ENCODE measurements at regions not wholly inside any gene's neighbourhood (a gene's known extent, or its start where the extent isn't known, plus 50 kb on each side); places are given as distances from the start of the nearest gene placed in this dataset.

DNA sequence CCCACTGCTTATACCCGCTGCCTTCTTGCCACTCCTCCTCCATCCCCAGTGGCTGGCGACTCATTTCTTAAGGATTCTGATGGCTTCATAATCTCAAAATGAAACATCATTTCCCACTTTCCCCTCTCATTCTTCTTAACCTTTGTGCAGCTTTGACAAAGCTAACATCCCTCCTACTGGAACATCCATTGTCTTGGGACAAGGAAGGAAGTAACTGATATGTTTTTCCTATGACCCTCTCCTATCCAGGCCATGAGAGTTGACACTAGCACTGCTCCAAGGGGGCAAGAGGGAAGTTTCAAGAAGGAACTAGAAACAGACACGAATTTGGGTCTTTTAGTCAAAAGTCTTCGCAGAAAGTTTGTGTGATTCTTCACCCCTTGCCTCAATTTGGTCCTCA lies 71.7 kb upstream of the SNX2 start:
- no peaks in the 10 kb centered on the region for H3K36me3 Mint-ChIP-seq
- DNase-seq, result no peak
- no peak overlapping the region for H3K27ac ChIP-seq (ENCODE audit: low read depth, low read length)
- peaks cover 1 to 2% of the 10 kb centered on the region in 2 donors for H3K27me3 Mint-ChIP-seq
- ChIA-PET CTCF (ENCODE audit: partially characterized antibody) (interaction anchor here (2.6 kb wide), 1 partner anchor 9 kb away, joined by 9 read pairs; no protein-coding TSS in a partner anchor), POLR2A (ENCODE audit: partially characterized antibody) (no interaction called here)
- no peaks in the 10 kb centered on the region for H3K36me3 ChIP-seq (ENCODE audit: insufficient read depth, low read length)
- no peaks in the 10 kb centered on the region for H3K9me3 ChIP-seq (ENCODE audit: control insufficient read depth in 1 of 2, low read length in 2 of 2)
- no peak overlapping the region for H3K4me3 ChIP-seq (ENCODE audit: low read length in 2 of 2)
- H3K27me3 ChIP-seq (ENCODE audit: insufficient read depth, low read length), result no peaks in the 10 kb centered on the region
- H3K4me1 Mint-ChIP-seq, result peaks cover 0 to 1% (median 0%) of the 10 kb centered on the region in 4 donors
- no peak overlapping the region for H3K4me3 Mint-ChIP-seq
- H3K9me3 Mint-ChIP-seq, result no peaks in the 10 kb centered on the region
- intact Hi-C loops (cut with micrococcal nuclease), result no loop called here
- H3K27ac Mint-ChIP-seq, result no peak overlapping the region
- no peaks in the 10 kb centered on the region for H3K4me1 ChIP-seq (ENCODE audit: insufficient read depth, low read length)

DNA sequence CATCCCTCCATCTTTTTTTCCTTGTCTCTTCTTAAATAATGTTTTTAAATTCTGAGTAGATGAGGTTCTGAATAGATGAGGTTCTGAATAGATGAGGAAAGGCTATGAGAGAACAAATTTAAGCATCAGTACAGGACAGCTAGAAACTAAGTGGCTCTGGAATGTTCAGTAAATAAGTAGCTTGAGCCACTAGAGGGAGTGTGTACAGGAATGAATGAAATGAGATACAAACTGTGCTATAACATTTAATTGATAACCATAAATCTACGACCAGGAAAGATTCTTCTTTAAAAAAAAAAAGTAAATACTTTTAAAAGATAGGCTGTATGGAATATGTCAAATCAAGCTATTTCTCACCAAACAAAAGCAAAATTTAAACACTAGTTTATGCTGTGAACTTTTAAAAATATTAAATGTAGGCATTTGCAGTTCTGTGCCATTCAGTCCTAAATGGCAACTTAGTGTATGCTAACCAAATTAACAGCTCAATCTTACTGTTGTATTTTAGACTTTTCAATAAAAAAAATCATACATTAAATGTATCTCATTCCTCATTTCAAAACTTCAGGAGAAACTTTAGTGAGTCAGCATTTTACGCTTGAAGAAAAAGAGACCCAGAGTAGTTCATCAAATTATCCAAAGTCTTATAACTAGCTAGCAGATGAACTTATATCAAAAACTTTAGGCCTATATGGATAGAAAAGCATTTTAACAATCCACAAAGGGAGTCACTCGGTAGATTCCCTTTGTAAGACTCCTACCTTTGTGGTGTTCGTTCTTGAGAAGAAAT lies 70.4 kb upstream of the SNX2 start:
- H3K4me1 ChIP-seq (ENCODE audit: insufficient read depth, low read length), result no peaks in the 10 kb centered on the region
- H3K36me3 ChIP-seq (ENCODE audit: insufficient read depth, low read length), result no peaks in the 10 kb centered on the region
- H3K9me3 ChIP-seq (ENCODE audit: control insufficient read depth in 1 of 2, low read length in 2 of 2), result no peaks in the 10 kb centered on the region
- Mint-ChIP-seq H3K27me3 (peaks cover 2% of the 10 kb centered on the region in 2 donors), H3K9me3 (no peaks in the 10 kb centered on the region), H3K27ac (no peak overlapping the region), H3K4me3 (no peak overlapping the region), H3K36me3 (no peaks in the 10 kb centered on the region), H3K4me1 (peaks cover 0 to 1% (median 0%) of the 10 kb centered on the region in 4 donors)
- H3K27ac ChIP-seq (ENCODE audit: low read depth, low read length), result no peak overlapping the region
- no peak overlapping the region for H3K4me3 ChIP-seq (ENCODE audit: low read length in 2 of 2)
- POLR2A ChIA-PET (ENCODE audit: partially characterized antibody), result no interaction called here
- intact Hi-C loops (cut with micrococcal nuclease), result no loop called here
- H3K27me3 ChIP-seq (ENCODE audit: insufficient read depth, low read length), result no peaks in the 10 kb centered on the region
- CTCF ChIA-PET (ENCODE audit: partially characterized antibody), result interaction anchor here (0.8 to 2.6 kb wide), 12 partner anchors 9 to 906 kb away, joined by 3 to 9 read pairs (median 4); partner anchors contain the start of genes SNX2 and SNX24
- DNase-seq, result peak in 3 of 5 donors; percentile 3 to 13 (median 7)

DNA sequence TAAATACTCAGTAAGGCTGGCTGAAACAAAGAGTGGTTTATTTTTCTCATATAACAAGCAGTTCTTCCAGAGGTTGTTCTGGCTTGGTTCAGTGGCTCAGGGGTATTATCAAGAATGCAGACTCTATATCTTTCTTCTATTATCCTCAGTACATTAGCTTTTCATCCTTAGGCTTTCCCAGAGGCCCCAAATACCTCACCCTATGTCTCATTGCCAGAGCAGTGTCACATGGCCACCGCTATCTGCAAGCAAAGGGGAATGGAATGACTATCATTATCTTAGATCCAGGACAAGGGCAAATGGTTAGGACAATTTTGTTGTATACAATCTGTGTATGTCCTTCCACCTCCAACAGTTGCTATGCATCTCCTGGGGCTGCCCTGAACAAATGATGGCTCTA lies 69.0 kb upstream of the SNX2 start:
- Mint-ChIP-seq H3K27me3 (peaks cover 3 to 4% of the 10 kb centered on the region in 2 donors), H3K36me3 (no peaks in the 10 kb centered on the region), H3K4me3 (no peak overlapping the region), H3K4me1 (peaks cover 0 to 1% (median 0%) of the 10 kb centered on the region in 4 donors), H3K9me3 (no peaks in the 10 kb centered on the region), H3K27ac (no peak overlapping the region)
- Histone ChIP-seq H3K4me1 (ENCODE audit: insufficient read depth, low read length) (no peaks in the 10 kb centered on the region), H3K9me3 (ENCODE audit: control insufficient read depth in 1 of 2, low read length in 2 of 2) (no peaks in the 10 kb centered on the region), H3K4me3 (ENCODE audit: low read length in 2 of 2) (no peak overlapping the region), H3K36me3 (ENCODE audit: insufficient read depth, low read length) (no peaks in the 10 kb centered on the region), H3K27ac (ENCODE audit: low read depth, low read length) (no peak overlapping the region), H3K27me3 (ENCODE audit: insufficient read depth, low read length) (no peaks in the 10 kb centered on the region)
- POLR2A ChIA-PET (ENCODE audit: partially characterized antibody), result no interaction called here
- CTCF ChIA-PET (ENCODE audit: partially characterized antibody), result interaction anchor here (2.2 to 2.6 kb wide), 2 partner anchors 12 to 32 kb away, joined by 5 to 9 read pairs; no protein-coding TSS in a partner anchor
- intact Hi-C loops (cut with micrococcal nuclease), result no loop called here
- no peak for DNase-seq

DNA sequence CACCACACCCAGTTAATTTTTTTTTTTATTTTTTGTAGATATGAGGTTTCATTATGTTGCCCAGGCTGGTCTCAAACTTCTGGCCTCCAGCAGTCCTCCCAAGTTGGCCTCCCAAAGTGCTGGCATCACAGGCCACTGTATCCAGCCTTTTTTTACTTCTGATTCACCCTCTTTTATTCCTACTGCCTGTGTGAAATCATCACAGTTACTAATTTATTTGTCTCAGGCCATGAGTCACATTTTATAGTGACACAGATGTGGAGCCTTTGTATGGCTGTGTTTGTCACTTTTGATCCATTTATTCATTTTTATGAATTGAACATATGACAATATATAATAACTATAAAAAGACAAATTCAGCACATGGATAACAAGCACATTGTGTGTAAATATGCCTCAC lies 67.1 kb upstream of the SNX2 start:
- H3K4me3 ChIP-seq (ENCODE audit: low read length in 2 of 2), result no peak overlapping the region
- Mint-ChIP-seq H3K4me3 (no peak overlapping the region), H3K9me3 (no peaks in the 10 kb centered on the region), H3K27me3 (peaks cover 4% of the 10 kb centered on the region in 2 donors), H3K27ac (no peak overlapping the region), H3K36me3 (no peaks in the 10 kb centered on the region), H3K4me1 (peaks cover 0 to 1% (median 0%) of the 10 kb centered on the region in 4 donors)
- no peak overlapping the region for H3K27ac ChIP-seq (ENCODE audit: low read depth, low read length)
- CTCF ChIA-PET (ENCODE audit: partially characterized antibody), result interaction anchor here (0.7 kb wide), 1 partner anchor 776 kb away, joined by 3 read pairs; no protein-coding TSS in a partner anchor
- intact Hi-C loops (cut with micrococcal nuclease), result no loop called here
- no peaks in the 10 kb centered on the region for H3K9me3 ChIP-seq (ENCODE audit: control insufficient read depth in 1 of 2, low read length in 2 of 2)
- H3K36me3 ChIP-seq (ENCODE audit: insufficient read depth, low read length), result no peaks in the 10 kb centered on the region
- H3K4me1 ChIP-seq (ENCODE audit: insufficient read depth, low read length), result no peaks in the 10 kb centered on the region
- H3K27me3 ChIP-seq (ENCODE audit: insufficient read depth, low read length), result no peaks in the 10 kb centered on the region
- POLR2A ChIA-PET (ENCODE audit: partially characterized antibody), result no interaction called here
- no peak for DNase-seq

DNA sequence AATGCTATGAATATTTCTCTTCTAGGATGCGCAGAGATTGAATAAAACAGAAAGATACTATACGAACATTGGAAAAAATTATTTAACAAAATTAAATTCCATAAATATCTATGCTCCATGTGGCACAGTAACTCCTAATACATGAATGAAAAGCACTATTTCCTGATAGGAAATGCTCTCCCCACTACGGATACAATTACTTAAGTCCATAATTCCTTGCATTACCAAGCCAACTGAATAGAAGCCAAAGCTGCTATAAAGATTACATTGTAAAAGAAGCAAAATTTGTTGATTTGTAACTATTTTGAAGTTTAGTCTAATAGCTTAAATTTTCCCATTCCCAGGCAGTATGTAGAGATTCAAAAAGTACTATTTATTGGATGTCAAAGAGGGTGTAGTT lies 61.8 kb upstream of the SNX2 start:
- no peaks in the 10 kb centered on the region for H3K36me3 Mint-ChIP-seq
- H3K4me3 ChIP-seq (ENCODE audit: low read length in 2 of 2), result no peak overlapping the region
- no peak overlapping the region for H3K4me3 Mint-ChIP-seq
- H3K27ac ChIP-seq (ENCODE audit: low read depth, low read length), result no peak overlapping the region
- peaks cover 4 to 5% of the 10 kb centered on the region in 2 donors for H3K27me3 Mint-ChIP-seq
- CTCF ChIA-PET (ENCODE audit: partially characterized antibody), result interaction anchor here (1.0 kb wide), 1 partner anchor 8 kb away, joined by 3 read pairs; no protein-coding TSS in a partner anchor
- no peaks in the 10 kb centered on the region for H3K4me1 ChIP-seq (ENCODE audit: insufficient read depth, low read length)
- H3K9me3 ChIP-seq (ENCODE audit: control insufficient read depth in 1 of 2, low read length in 2 of 2), result no peaks in the 10 kb centered on the region
- H3K9me3 Mint-ChIP-seq, result no peaks in the 10 kb centered on the region
- no peak overlapping the region for H3K27ac Mint-ChIP-seq
- no peak for DNase-seq
- H3K36me3 ChIP-seq (ENCODE audit: insufficient read depth, low read length), result no peaks in the 10 kb centered on the region
- POLR2A ChIA-PET (ENCODE audit: partially characterized antibody), result no interaction called here
- H3K27me3 ChIP-seq (ENCODE audit: insufficient read depth, low read length), result no peaks in the 10 kb centered on the region
- H3K4me1 Mint-ChIP-seq, result no peaks in the 10 kb centered on the region
- intact Hi-C loops (cut with micrococcal nuclease), result no loop called here

DNA sequence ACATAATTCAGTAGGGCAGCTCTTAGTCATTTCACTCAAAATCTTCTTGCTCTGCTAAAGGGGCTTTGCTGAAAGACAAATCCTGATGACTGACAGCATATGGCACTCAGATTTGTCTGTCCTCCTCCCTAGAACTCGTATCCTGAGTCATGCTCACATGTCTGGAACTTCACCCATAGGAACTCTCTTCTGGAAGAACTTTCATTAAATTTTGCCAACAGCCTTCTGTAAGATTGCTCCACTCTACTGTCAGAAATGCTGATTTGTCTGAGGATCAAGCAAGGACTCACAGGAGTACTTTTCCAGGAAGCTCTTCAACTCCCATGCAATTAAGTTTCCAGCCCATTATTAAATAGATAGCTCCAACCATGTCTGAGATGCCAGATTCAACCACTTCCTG lies 59.8 kb upstream of the SNX2 start:
- Histone ChIP-seq H3K36me3 (ENCODE audit: insufficient read depth, low read length) (no peaks in the 10 kb centered on the region), H3K27me3 (ENCODE audit: insufficient read depth, low read length) (no peaks in the 10 kb centered on the region), H3K4me1 (ENCODE audit: insufficient read depth, low read length) (no peaks in the 10 kb centered on the region), H3K27ac (ENCODE audit: low read depth, low read length) (no peak overlapping the region), H3K4me3 (ENCODE audit: low read length in 2 of 2) (no peak overlapping the region), H3K9me3 (ENCODE audit: control insufficient read depth in 1 of 2, low read length in 2 of 2) (no peaks in the 10 kb centered on the region)
- Mint-ChIP-seq H3K9me3 (no peaks in the 10 kb centered on the region), H3K27me3 (peaks cover 2 to 5% of the 10 kb centered on the region in 2 donors), H3K4me3 (no peak overlapping the region), H3K36me3 (no peaks in the 10 kb centered on the region), H3K27ac (no peak overlapping the region), H3K4me1 (no peaks in the 10 kb centered on the region)
- intact Hi-C loops (cut with micrococcal nuclease), result no loop called here
- ChIA-PET CTCF (ENCODE audit: partially characterized antibody) (interaction anchor here (1.6 kb wide), 1 partner anchor 11 kb away, joined by 5 read pairs; no protein-coding TSS in a partner anchor), POLR2A (ENCODE audit: partially characterized antibody) (no interaction called here)
- no peak for DNase-seq

DNA sequence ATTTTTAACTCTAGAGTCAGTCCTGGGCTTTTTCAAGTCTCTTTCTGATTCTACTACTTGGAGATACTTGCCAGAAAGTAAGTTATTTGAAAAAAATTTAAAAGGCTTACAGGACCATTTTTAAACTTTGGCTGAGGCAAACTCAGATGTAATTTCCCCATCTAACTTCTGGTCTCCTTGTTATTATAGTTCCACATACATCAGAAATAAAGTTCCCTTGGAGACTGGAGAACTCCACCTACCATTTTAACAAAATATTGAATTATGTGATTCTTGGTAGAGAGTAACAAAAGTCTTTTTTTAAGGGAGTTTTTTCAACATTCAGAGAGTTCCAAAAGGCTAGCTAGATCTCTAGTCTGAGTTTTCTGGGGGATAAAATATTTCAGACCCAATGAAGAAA lies 56.3 kb upstream of the SNX2 start:
- Mint-ChIP-seq H3K27ac (no peak overlapping the region), H3K27me3 (peaks cover 1 to 10% of the 10 kb centered on the region in 2 donors), H3K4me3 (no peak overlapping the region), H3K9me3 (no peaks in the 10 kb centered on the region), H3K4me1 (no peaks in the 10 kb centered on the region), H3K36me3 (no peaks in the 10 kb centered on the region)
- Histone ChIP-seq H3K36me3 (ENCODE audit: insufficient read depth, low read length) (no peaks in the 10 kb centered on the region), H3K27me3 (ENCODE audit: insufficient read depth, low read length) (no peaks in the 10 kb centered on the region), H3K4me3 (ENCODE audit: low read length in 2 of 2) (no peak overlapping the region), H3K27ac (ENCODE audit: low read depth, low read length) (no peak overlapping the region), H3K4me1 (ENCODE audit: insufficient read depth, low read length) (no peaks in the 10 kb centered on the region), H3K9me3 (ENCODE audit: control insufficient read depth in 1 of 2, low read length in 2 of 2) (no peaks in the 10 kb centered on the region)
- ChIA-PET CTCF (ENCODE audit: partially characterized antibody) (no interaction called here), POLR2A (ENCODE audit: partially characterized antibody) (no interaction called here)
- no peak for DNase-seq
- intact Hi-C loops (cut with micrococcal nuclease), result no loop called here

Data from CD4-positive, alpha-beta memory T cell (primary cell).